ENCODE measurements at regions not wholly inside any gene's neighbourhood (a gene's known extent, or its start where the extent isn't known, plus 50 kb on each side); places are given as distances from the start of the nearest gene placed in this dataset.
"Not testable (repeated sequence)": the region's sequence is repeated elsewhere in the genome, so short reads cannot be mapped to it uniquely, and the experiment has no call there.

DNA sequence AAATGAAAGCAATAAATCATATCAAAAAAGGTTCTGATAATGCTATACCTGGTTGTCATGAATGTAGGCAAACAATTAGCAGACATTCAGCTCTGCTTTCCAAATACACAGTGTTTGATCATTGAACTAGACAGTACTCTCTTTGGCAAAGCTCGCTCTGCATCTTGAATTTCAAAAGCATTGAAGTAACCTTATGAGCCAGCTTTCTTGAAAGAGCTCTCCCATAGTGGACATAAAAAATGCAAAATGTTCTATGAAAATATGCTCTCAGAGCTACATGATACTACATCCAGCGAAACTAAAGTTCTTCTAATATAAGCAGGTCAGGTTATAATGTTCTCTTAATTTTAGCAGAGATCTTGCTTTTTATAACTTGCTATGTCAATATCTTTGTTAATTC lies 533.4 kb downstream of the CSNK1G3 start:
- no peak for DNase-seq

- DNase-seq = no peak
These were observed 532.6 kb downstream of the CSNK1G3 start for GRCh38 chr5:124044613-124045012.

GRCh38 chr5:124043456-124043855 lies 531.5 kb downstream of the CSNK1G3 start:
- no peak for DNase-seq

DNA sequence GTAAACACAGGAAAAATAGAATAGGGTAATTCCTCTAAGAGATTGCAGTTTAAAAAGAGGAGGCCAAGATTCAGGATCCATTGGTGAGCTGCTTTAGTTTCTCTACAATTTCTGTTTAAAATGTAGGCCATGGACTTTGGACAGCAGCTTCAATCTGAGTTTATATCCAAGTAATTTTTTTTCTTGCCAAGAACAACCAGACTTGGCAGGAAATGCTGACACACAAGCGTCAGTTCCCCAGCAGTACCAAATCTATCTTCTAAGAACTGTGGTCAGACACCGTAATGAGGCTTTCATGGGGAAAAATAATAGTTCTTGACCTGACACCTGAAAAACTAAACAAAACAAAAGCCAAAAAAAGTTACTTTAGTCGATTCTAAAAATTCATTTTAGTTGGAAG lies 528.8 kb downstream of the CSNK1G3 start:
- no peak for DNase-seq

DNA sequence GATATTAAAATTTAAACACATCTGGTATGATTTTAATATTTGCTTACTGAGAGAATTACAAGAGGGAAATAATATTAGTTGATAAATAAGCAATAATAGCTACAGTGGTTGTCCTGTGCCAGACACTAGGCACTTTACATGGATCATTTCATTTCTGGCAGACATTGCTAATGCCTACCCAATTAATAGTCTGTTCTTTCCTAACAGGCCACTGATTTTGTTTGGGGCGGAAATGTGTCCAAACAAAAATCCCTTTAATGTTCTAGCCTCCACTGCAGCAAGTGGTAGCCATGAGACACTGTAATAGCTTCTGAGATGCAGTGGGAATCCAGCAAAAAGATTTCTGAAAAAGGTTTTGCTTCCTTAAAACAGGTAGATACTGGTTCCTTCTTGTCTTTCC lies 527.4 kb downstream of the CSNK1G3 start:
- DNase-seq = no peak

DNA sequence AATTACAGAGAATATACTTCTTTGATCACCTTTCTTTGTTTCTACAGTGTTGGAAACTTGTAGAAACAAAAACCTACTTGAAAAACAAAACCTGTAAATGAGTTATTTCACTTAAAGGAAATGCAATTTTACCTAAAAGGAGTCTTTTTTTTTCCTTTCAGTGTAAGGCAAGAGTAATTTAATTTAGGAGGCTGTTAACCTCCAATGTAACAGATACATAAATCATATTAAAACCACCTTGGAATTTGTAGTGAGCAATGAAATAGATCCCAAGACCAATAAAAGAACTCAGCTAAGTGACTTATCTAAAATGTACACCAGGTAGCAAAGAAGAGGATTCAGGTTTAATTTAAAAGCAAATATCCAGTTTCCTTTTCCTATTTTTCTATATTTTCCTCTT lies 524.8 kb downstream of the CSNK1G3 start:
- no peak for DNase-seq

GRCh38 chr5:124034963-124035362 lies 523.0 kb downstream of the CSNK1G3 start:
- DNase-seq = no peak

GRCh38 chr5:124034083-124034700 lies 522.2 kb downstream of the CSNK1G3 start:
- no peak for DNase-seq

DNA sequence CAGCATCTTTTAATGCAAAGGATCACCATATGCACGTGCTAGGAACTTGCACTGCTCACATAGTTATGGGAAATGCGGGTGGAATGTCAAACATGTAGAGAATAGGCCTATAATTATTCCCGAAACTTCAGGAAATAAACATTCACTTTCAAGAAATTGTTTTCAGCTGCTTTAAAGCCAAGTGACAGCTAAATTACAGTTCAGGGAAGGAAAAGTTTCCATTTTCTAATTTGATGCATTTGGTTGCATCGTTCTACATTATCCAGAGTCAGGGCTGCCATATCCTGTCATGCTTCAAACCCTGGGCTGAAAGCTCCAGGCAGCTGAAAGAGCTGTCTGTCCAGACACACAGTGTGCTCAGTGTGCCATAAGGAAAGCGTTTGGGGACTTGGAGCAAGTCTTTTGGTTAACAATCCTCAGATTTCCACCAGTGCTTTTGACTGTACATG lies 518.1 kb downstream of the CSNK1G3 start:
- DNase-seq = no peak

- no peak for DNase-seq
These were observed 515.5 kb downstream of the CSNK1G3 start for GRCh38 chr5:124027441-124027840.

- DNase-seq = no peak
These were observed 513.4 kb downstream of the CSNK1G3 start for GRCh38 chr5:124025306-124025845.

- DNase-seq = no peak
These were observed 511.0 kb downstream of the CSNK1G3 start for GRCh38 chr5:124022966-124023365.

GRCh38 chr5:124021776-124022175 lies 509.8 kb downstream of the CSNK1G3 start:
- no peak for DNase-seq

DNA sequence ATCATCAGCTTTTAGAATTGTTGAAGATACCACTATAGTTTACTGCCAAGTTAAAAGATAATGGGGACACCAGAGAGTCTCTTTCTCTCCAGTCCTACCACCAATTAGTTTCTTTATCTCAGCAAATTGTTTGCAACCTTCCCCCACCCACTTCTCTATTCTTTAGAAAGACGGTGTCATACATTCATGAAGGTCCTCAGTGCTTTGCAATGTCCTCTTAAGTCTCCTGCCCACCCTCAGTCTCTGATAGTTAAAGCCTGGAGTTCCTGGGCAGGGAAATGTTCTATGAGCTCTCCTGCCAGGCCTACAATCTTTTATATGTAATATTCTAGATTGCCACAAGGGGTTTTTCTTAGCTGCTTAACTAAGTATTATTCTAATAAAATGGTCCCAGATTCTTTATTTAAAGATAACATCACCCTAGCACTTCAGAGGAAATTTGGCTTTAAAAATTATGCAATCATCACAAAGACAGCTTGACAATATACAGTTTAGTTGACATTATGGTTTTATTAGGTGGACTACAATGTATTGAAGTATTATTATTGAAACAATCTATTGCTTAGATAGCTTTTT lies 509.2 kb downstream of the CSNK1G3 start:
- no peak for DNase-seq

GRCh38 chr5:124017321-124017720 lies 505.3 kb downstream of the CSNK1G3 start:
- not testable (repeated sequence) for DNase-seq

DNA sequence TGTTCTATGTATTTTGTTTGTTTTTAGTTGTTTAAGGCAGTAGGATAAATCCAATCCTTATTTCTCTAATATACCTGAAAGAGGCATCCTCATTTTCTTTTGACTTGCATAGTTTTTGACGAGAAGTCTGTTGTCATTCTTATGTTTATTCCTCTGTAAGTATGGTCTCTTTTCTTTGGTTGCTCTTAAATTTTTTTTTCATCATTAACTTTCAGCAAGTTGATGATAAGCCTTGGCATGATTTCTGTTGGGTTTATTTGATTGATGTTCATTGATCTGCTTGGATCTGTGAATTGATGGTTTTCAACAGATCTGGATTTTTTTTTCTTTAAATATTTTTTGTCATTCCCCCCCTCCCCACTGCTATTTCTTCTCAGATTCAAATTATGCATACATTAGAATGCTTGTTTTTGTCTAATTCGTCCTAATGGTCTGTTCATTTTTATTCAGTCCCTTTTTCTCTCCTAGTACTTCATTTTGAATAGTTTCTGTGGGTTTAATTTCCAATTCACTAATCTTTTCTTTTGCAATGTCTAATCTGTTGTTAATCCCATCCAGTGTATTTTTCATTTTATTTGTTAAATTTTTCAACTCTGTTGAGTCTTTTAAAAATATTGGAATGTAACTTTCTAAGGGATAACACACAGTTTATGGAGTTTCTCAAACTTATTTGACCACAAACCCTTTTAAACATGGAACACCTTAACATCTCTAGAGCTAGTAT lies 495.9 kb downstream of the CSNK1G3 start:
- no peak for DNase-seq

GRCh38 chr5:124001036-124001615 lies 489.1 kb downstream of the CSNK1G3 start:
- no peak for DNase-seq

DNA sequence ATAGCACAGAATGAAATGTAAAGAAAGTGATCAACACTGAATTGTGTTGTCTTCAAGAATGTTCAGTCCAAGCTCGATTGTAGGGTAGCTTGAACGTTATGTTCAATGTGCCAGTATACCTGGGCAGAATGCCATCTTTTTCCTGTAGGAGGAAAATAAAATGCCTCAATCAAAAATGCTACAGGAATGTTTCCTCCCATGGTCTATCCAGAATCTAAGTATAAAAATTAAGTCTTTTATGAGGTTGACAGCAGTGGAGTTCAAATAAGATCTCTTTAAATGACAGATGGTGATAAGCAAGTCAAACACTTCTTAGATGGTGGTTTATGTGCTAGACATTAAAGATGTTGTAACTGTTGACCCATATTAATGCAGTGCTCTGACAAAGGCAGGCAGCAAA lies 488.6 kb downstream of the CSNK1G3 start:
- no peak for DNase-seq

DNA sequence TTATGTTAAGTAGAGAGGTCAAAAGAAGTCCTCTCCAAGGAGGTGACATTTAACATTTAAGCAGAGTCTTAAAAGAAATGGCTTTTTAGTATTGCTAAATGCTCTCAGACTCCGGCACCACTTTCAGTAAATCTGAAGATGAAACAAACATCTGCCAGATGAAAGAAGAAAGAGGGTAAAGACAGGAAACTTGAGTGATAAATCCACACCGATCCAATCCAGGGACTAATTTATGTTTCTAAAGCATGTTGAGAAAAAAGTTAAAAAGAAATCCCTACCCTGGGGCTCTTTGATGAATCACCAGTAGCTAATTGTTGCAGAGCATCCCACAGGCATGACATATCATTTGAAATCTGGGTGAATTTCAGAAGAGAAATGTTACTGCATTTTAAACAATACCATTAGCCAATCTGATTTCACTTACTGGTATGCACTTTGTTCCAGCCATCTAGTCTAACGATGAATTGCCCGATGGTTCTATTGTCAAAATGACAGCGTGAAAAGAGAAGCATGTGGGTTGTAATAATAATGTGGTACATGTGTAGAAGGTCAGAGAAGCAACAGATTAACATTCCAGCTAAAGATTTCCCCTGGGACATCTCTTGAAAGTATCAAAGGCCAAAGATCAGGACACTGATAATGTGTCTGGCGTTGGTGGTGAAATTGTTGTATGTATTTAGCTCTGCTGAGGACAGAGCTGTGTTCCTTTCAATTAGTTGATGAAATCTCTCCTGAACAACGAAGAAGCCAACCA lies 485.7 kb downstream of the CSNK1G3 start:
- DNase-seq = no peak

- DNase-seq = no peak
These were observed 485.1 kb downstream of the CSNK1G3 start for GRCh38 chr5:123997064-123997461.

- DNase-seq = no peak
These were observed 480.7 kb downstream of the CSNK1G3 start for GRCh38 chr5:123992641-123993040.

DNA sequence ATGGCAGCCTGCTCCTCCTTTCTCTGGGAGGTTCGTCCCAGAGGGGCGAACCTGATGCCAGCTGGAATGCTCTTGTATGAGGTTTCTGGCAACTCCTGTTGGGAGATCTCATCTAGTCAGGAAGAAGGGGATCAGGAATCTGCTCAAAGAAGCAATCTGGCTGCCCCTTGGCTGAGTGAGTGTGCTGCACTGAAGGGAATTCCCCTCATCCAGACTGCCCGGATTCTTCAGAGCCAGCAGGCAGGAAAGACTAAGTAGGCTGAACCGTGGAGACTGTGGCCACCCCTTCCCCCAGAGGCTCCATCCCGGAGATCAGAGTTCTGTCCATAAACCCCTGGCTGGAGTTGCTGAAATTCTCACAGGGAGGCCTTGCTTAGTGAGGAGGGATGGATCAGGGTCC lies 476.0 kb downstream of the CSNK1G3 start:
- no peak for DNase-seq
